Left lung (tissue), 4 donors: ENCODE measurements at regions not wholly inside any gene's neighbourhood (a gene's known extent, or its start where the extent isn't known, plus 50 kb on each side); places are given as distances from the start of the nearest gene placed in this dataset.

Source experiments
- ATAC-seq: fragments of 200-7000 bp; cut with Tn5 transposase; one replicate; pipeline ENCODE4 v1.9.1; 2020; ENCODE audit warnings: moderate library complexity
- DNase-seq, 4 donors: peaks; one replicate each; pipeline ENCODE4 v3.0.0-alpha.2; 2013 to 2020
- H3K27ac ChIP-seq, 2 donors: fragments of 200-600 bp; sonication (generic) in 1 of 2; one replicate each; pipeline versions ENCODE4 v1.5.0 to v1.8.0; 2020 to 2021
- H3K27me3 ChIP-seq, 2 donors: fragments of 200-600 bp; sonication (generic) in 1 of 2; one replicate each; pipeline versions ENCODE4 v1.5.0 to v1.8.0; 2020 to 2021
- H3K36me3 ChIP-seq, 2 donors: fragments of 200-600 bp; sonication (generic) in 1 of 2; one replicate each; pipeline versions ENCODE4 v1.5.0 to v1.8.0; 2020 to 2021
- H3K4me1 ChIP-seq, 2 donors: fragments of 200-600 bp; one replicate each; pipeline ENCODE4 v1.8.0; 2021
- H3K4me3 ChIP-seq, 2 donors: fragments of 200-600 bp; sonication (generic) in 1 of 2; one replicate each; pipeline versions ENCODE4 v1.5.0 to v1.8.0; 2020 to 2021; ENCODE audit warnings: mild to moderate bottlenecking in 1 of 2
- H3K9me3 ChIP-seq, 2 donors: fragments of 200-600 bp; sonication (generic) in 1 of 2; one replicate each; pipeline versions ENCODE4 v1.5.0 to v1.8.0; 2020 to 2021
- CTCF ChIP-seq, 2 donors: fragments of 200-600 bp; sonication (generic) in 1 of 2; IDR thresholded peaks; one replicate each; pipeline versions ENCODE4 v1.5.0 to v1.8.0; 2021; ENCODE audit warnings: antibody characterized with exemption in 2 of 2
- intact Hi-C, 2 donors: fragments of 100-400 bp; cut with DNase I; formaldehyde crosslinking; loops; one replicate each; pipeline versions ENCODE4 v1.11.2 to v1.14.2; 2022
- donor health status: DM: no; HTN: yes; CAD: no.
- donor health status: DM: no; HTN: no; CAD: no.

DNA sequence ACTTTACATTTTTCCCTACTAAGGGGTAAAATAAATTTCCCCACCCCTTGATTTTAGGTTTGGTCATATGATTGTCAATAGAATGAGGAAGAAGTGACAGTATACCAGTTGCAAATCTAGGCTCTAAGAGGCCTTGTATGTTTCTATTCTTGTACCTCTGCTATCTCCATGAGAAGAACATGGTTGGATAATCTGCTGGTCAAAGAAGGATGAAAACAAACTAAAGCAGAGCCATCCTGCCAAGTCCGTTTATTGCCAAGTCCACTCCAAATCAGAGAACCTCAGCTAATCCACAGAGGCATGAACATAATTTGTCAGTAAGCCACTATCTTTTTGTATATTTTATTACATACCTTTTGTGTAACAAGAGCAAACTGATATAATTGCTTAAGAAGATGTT, 98.0 kb downstream of the CRPPA start:
- H3K36me3 ChIP-seq: no peaks in the 10 kb centered on the region
- H3K27me3 ChIP-seq: no peaks in the 10 kb centered on the region
- H3K4me1 ChIP-seq: no peaks in the 10 kb centered on the region
- DNase-seq (no peak), ATAC-seq (no peak)
- no peaks in the 10 kb centered on the region for H3K9me3 ChIP-seq
- intact Hi-C loops: no loop called here
- H3K4me3 ChIP-seq: no peak overlapping the region
- no peak overlapping the region for H3K27ac ChIP-seq
- TF ChIP-seq CTCF (IDR thresholded peaks at IDR 0.05): no peak

DNA sequence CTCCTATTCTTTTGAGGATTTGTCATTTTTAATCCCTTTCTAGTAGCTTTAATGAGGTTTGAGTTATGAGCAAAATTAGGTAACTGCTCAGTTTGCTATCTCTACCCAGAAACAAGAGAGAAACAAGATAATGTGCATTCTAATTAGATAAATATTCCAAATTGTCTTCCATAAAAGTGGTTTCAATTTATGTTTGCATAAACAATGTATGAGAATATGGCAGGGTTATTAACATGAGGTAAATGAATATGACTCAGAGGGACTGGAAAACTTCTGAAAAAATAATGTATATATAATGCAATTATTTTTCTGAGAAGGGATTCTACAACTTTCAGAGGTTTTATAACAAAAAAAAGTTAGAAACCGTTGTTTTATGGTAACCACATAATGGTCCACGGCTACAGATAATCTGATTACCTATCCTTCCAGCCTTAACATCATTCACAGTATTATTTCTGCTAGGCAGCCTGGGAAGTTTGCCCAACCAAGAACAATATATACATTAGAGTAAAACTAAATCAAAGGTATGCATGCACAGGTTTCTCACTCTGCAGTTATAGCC, 101.2 kb downstream of the CRPPA start:
- H3K36me3 ChIP-seq: no peaks in the 10 kb centered on the region
- DNase-seq (no peak), ATAC-seq (no peak)
- no peak overlapping the region for H3K27ac ChIP-seq
- no peaks in the 10 kb centered on the region for H3K4me1 ChIP-seq
- H3K4me3 ChIP-seq: no peak overlapping the region
- no peak for TF ChIP-seq CTCF (IDR thresholded peaks at IDR 0.05)
- no peaks in the 10 kb centered on the region for H3K9me3 ChIP-seq
- no peaks in the 10 kb centered on the region for H3K27me3 ChIP-seq
- intact Hi-C loops: no loop called here

GRCh38 chr7:16318989-16319915, 102.1 kb downstream of the CRPPA start:
- no peak for TF ChIP-seq CTCF (IDR thresholded peaks at IDR 0.05)
- intact Hi-C loops: no loop called here
- Histone ChIP-seq H3K9me3 (no peaks in the 10 kb centered on the region), H3K4me1 (no peaks in the 10 kb centered on the region), H3K27ac (no peak overlapping the region), H3K36me3 (no peaks in the 10 kb centered on the region), H3K27me3 (no peaks in the 10 kb centered on the region), H3K4me3 (no peak overlapping the region)
- DNase-seq: no peak
- no peak for ATAC-seq

- DNase-seq: no peak
- no peak for TF ChIP-seq CTCF (IDR thresholded peaks at IDR 0.05)
- H3K27me3 ChIP-seq: no peaks in the 10 kb centered on the region
- no peak overlapping the region for H3K27ac ChIP-seq
- no peaks in the 10 kb centered on the region for H3K4me1 ChIP-seq
- no peaks in the 10 kb centered on the region for H3K36me3 ChIP-seq
- intact Hi-C loops: no loop called here
- no peaks in the 10 kb centered on the region for H3K9me3 ChIP-seq
- no peak for ATAC-seq
- H3K4me3 ChIP-seq: no peak overlapping the region
These were observed 102.9 kb downstream of the CRPPA start for GRCh38 chr7:16318463-16318862.

- Histone ChIP-seq H3K27me3 (no peaks in the 10 kb centered on the region), H3K27ac (no peak overlapping the region), H3K9me3 (no peaks in the 10 kb centered on the region), H3K36me3 (no peaks in the 10 kb centered on the region), H3K4me3 (no peak overlapping the region), H3K4me1 (no peaks in the 10 kb centered on the region)
- DNase-seq (no peak), ATAC-seq (no peak)
- no peak for TF ChIP-seq CTCF (IDR thresholded peaks at IDR 0.05)
- intact Hi-C loops: no loop called here
These were observed 103.9 kb downstream of the CRPPA start for GRCh38 chr7:16317406-16317805.
